HG02642 (cell line): ENCODE measurements at regions not wholly inside any gene's neighbourhood (a gene's known extent, or its start where the extent isn't known, plus 50 kb on each side); places are given as distances from the start of the nearest gene placed in this dataset.

ENCODE experiments used
- ATAC-seq: cut with Tn5 transposase; IDR thresholded peaks from one replicate; pipeline ENCODE4 v1.9.1; 2021; ENCODE audit warnings: mild to moderate bottlenecking; ENCODE audit not compliant: unreplicated experiment, poor library complexity

DNA sequence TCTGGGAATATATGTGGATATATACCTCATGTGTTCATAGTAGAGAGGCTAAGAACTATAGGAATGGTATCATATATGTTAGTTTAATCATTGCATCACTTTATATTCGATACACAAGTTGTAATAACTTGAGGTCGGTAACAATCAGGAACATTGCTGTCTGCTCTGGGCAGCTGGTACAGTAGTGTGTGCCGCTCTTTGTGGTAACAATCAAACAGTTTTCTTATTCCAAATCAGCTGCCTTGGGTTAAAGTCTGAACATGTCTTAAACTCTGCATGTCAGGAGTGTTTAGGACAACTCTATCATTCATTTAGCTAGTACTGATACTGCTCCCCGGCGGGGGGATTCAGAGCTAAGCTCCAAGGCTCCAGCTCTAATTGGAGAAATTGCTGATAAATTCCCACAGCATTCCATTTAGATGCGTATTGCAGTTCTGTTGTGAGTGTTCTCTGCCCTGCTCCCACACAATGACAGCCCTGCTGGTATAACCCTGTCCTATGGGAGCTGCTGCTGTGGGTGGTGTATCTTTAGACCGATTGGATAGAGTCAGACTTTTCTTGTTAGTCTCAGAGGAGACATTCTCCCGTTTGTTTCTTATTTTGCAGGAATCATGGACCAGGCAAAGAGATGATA, 707.5 kb upstream of the FZD8 start:
- no peak for ATAC-seq

GRCh38 chr10:36345807-36346206, 703.7 kb upstream of the FZD8 start:
- no peak for ATAC-seq

GRCh38 chr10:36345175-36345533, 703.1 kb upstream of the FZD8 start:
- no peak for ATAC-seq

- ATAC-seq: no peak
Observed at GRCh38 chr10:36344240-36345174, 702.4 kb upstream of the FZD8 start.

DNA sequence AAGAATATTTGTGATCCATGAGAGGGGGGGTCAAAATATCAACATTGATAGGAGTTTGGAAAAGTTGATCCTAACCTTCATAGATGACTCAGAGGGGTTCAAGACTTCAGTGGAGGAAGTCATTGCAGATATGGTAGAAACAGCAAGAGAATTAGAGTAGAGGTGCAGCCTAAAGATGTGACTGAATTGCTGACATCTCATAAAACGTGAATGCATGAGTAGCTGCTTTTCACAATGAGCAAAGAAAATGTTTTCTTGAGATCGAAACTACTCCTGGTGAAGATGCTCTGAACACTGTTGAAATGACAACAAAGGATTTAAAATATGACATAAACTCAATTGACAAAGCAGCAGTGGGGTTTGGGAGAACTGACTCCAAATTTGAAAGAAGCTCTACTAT, 700.7 kb upstream of the FZD8 start:
- no peak for ATAC-seq

DNA sequence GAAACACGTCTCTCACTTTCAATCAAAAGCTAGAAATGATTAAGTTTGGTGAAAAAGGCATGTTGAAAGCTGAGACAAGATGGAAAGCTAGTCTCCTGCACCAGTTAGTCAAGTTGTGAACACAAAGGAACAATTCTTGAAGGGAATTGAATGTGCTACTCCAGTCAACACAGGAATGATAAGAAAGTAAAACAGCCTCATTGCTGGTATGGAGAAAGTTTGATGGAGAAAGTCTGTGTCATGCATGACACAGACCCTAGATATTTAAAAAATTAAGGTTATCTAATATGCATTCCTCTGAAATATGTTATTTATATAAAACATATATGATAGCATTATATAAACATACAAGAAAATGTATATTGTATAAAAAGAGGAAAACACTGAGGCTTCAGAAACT, 699.4 kb upstream of the FZD8 start:
- no peak for ATAC-seq

DNA sequence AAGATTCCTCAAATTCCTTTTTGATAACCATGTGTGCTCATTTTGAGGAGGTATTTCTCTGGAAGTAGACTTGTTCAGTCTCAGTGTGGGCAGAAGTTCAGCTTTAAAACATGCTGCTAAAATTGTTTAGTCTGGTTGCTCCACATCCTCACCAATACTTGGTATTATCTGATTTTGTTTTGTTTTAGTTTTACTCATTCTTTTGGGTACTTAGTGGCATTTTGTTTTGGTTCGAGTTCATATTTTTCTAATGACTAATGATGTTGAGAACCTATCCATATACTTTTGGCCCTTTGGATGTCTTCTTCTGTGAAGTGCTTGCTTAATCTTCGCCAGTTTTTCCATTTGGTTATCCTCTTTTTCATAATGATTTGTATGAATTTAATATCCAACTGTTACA, 694.2 kb upstream of the FZD8 start:
- ATAC-seq: no peak

GRCh38 chr10:36333446-36333845, 691.4 kb upstream of the FZD8 start:
- ATAC-seq: no peak

- no peak for ATAC-seq
Observed at GRCh38 chr10:36332926-36333325, 690.8 kb upstream of the FZD8 start.

DNA sequence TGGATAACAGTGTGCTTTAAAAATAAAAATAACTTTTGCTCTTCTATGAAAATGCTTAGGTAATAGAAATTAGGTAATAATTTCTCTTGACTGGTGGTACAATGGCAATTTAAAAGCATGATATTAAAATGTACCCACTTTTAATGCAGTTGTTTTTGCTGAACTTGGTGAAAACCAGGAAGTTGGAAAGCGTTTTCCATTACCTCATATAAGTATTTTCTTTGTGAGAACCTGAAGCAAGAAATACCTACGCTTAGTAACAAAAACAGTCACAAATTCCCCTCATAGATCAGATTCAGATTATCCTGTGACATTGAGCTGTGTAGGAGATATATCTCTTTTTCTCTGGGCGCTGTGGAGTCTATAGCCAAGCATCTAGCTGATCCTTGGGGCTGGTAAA, 689.0 kb upstream of the FZD8 start:
- no peak for ATAC-seq

DNA sequence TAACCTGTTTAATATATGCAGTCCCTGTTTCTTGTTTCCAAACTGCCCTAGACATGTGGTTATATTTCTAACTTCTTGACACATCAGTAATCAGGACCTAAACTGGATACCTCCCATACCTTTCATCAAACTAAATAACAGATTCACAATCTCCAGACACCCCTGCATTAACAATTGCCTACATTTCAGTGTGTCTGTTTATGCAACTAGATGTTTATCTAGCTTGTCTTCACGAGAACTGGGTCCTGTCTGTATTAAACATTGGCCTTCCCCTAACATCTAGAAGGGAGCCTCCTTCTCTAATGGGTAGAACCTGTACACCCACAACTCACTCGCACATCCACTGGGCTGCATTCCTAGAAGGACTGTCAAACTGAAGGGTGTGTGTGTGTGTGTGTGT, 683.7 kb upstream of the FZD8 start:
- ATAC-seq: no peak

- ATAC-seq: no peak
Observed at GRCh38 chr10:36324831-36325230, 682.7 kb upstream of the FZD8 start.

DNA sequence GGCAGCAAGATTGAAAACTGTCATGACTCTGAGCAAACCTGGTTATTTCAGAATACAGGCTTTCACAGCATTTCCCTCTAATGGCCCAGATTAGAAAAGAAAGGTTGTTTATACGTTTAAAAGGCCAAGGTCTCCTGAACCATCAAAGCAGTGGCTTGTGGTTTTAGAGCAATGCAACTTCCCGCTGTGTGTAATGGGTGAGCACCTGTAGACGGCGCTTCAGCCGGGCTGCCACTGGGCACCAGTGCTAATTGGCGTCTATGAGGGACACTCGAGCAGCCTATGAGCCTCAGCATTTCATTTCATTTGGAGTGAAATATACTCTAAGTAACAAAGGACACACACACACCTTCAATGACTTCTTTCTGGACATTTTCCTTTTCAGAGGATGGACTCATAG, 671.0 kb upstream of the FZD8 start:
- ATAC-seq: no peak

GRCh38 chr10:36303896-36304295, 661.8 kb upstream of the FZD8 start:
- no peak for ATAC-seq

DNA sequence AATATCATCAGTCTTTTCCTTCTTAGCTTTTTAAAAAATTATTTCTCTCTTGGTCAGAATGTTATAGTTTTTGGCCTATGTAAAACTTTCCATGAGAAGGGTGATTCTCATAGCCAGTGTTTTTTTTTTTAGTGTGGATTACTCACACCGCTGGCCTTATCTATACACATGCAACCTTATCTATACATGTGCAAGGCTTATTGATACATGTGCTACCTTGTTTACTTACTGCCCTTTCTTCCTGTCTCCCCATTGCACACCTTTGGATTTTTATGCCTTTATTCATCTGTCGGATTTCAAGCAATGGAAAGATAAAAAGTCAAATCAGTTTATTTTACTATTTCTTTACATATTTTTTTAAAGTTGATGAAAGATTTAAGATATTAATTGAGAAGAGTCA, 660.0 kb upstream of the FZD8 start:
- ATAC-seq: no peak

- ATAC-seq: no peak
Observed at GRCh38 chr10:36301539-36301938, 659.4 kb upstream of the FZD8 start.

GRCh38 chr10:36301139-36301538, 659.0 kb upstream of the FZD8 start:
- no peak for ATAC-seq

GRCh38 chr10:36283827-36284226, 641.7 kb upstream of the FZD8 start:
- no peak for ATAC-seq

DNA sequence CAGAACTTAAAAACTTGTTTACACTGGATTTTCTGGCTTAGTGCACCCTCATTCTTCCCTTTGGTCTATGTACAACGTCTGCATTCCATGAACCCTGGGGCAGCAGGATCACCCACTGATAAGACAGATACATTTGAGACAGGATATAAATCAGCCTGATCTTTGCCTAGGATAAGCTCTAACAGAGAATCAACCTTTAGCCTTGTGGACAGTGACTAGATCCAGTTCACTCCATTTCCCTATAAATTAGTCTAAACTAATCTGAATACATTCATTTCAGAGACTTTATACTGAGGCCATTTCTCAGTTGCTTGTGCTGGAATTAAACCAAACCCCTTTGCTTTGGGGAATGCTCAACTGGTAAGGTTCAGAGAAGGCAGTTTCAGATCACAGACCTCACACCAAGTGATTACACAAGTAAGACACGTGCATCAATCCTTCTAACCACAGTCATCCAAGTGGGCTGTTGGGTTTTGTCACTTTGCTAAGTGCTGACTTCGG, 639.8 kb upstream of the FZD8 start:
- no peak for ATAC-seq

DNA sequence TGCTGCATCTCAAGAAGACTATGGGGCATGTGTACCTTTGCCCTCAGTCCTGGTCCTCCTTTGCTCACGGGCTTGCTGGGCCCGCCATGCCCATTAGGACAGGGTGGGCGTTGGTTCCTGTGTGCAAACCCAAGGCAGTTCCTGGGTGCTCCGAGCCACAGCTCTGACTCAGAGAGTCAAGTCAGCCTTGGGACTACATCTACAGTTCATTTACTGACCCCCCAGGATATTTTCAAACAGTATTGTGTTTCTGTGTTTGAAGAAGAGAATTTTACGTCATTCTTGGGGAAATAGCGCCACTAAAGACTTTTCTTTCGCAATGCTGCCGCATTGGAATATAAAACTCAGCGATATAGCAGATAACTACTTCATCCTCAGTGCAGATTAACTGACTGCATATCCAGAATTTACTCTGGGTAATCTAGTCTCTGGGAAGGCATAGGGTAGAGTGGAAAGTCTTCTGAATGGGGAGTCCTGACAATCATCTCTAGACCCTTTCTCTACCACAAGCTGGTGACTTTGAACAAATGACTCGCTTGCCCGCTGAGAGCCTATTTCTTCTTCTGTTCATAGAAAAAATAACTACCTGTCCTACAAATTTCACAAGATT, 638.9 kb upstream of the FZD8 start:
- no peak for ATAC-seq

GRCh38 chr10:36280321-36280741, 638.2 kb upstream of the FZD8 start:
- ATAC-seq: no peak
